H9 (cell line): ENCODE measurements at regions not wholly inside any gene's neighbourhood (a gene's known extent, or its start where the extent isn't known, plus 50 kb on each side); places are given as distances from the start of the nearest gene placed in this dataset.

Experiments
- DNase-seq: peaks from one replicate; pipeline ENCODE4 v3.0.0-alpha.2; 2017
- H2AFZ ChIP-seq: one replicate; pipeline ENCODE4 v1.6.1; 2013; ENCODE audit warnings: mild to moderate bottlenecking, low read length, control low read depth, moderate library complexity
- H2AK5ac ChIP-seq: 2 replicates; pipeline ENCODE4 v1.6.1; 2013; ENCODE audit warnings: low read length, control low read depth, mixed read lengths; ENCODE audit not compliant: insufficient read length
- H2BK120ac ChIP-seq: one replicate; pipeline ENCODE4 v1.6.1; 2013; ENCODE audit warnings: low read depth, mild to moderate bottlenecking, low read length, control low read depth, inconsistent platforms; ENCODE audit not compliant: poor library complexity, severe bottlenecking
- H2BK12ac ChIP-seq: 2 replicates; pipeline ENCODE4 v1.6.1; 2013; ENCODE audit warnings: low read length, control low read depth, mixed read lengths, low read depth; ENCODE audit not compliant: insufficient read length
- H2BK15ac ChIP-seq: 2 replicates; pipeline ENCODE4 v1.6.1; 2013; ENCODE audit warnings: low read depth, low read length, control low read depth
- H2BK20ac ChIP-seq: one replicate; pipeline ENCODE4 v1.6.1; 2013; ENCODE audit warnings: low read depth, mild to moderate bottlenecking, low read length, control low read depth, inconsistent platforms; ENCODE audit not compliant: poor library complexity, severe bottlenecking
- H2BK5ac ChIP-seq: 2 replicates; pipeline ENCODE4 v1.6.1; 2013; ENCODE audit warnings: low read length, control low read depth, mixed read lengths; ENCODE audit not compliant: insufficient read length
- H3K14ac ChIP-seq: 2 replicates; pipeline ENCODE4 v1.6.1; 2013; ENCODE audit warnings: low read length, control low read depth; ENCODE audit not compliant: insufficient read depth
- H3K18ac ChIP-seq: 2 replicates; pipeline ENCODE4 v1.6.1; 2013; ENCODE audit warnings: low read depth, mild to moderate bottlenecking, mixed read lengths, low read length, control low read depth; ENCODE audit not compliant: insufficient read length
- H3K23ac ChIP-seq: 2 replicates; pipeline ENCODE4 v1.6.1; 2013; ENCODE audit warnings: low read length, control low read depth, mixed read lengths, low read depth; ENCODE audit not compliant: insufficient read length
- H3K23me2 ChIP-seq: 2 replicates; pipeline ENCODE4 v1.6.1; 2013; ENCODE audit warnings: low read depth, mild to moderate bottlenecking, mixed read lengths, low read length, control low read depth; ENCODE audit not compliant: insufficient read length, poor library complexity, severe bottlenecking
- H3K27ac ChIP-seq: 2 replicates; pipeline ENCODE4 v1.5.1; 2013; ENCODE audit warnings: low read length, control low read depth, mixed read lengths, low read depth; ENCODE audit not compliant: insufficient read length
- H3K27me3 ChIP-seq: 2 replicates; pipeline ENCODE4 v1.6.1; 2013; ENCODE audit warnings: low read length, control low read depth, inconsistent platforms; ENCODE audit not compliant: insufficient read depth
- H3K4ac ChIP-seq: 2 replicates; pipeline ENCODE4 v1.6.1; 2013; ENCODE audit warnings: low read depth, mild to moderate bottlenecking, control low read depth, inconsistent platforms, low read length, moderate library complexity
- H3K4me1 ChIP-seq: 2 replicates; pipeline ENCODE4 v1.6.1; 2013; ENCODE audit warnings: low read length, control low read depth, inconsistent platforms; ENCODE audit not compliant: insufficient read depth
- H3K4me2 ChIP-seq: 2 replicates; pipeline ENCODE4 v1.6.1; 2013; ENCODE audit warnings: low read length, control low read depth, mixed read lengths; ENCODE audit not compliant: insufficient read length, insufficient read depth
- H3K56ac ChIP-seq: 2 replicates; pipeline ENCODE4 v1.6.1; 2013; ENCODE audit warnings: low read depth, mild to moderate bottlenecking, mixed read lengths, low read length, control low read depth; ENCODE audit not compliant: insufficient read length
- H3K79me1 ChIP-seq: 2 replicates; pipeline ENCODE4 v1.6.1; 2013; ENCODE audit warnings: low read depth, mild to moderate bottlenecking, moderate library complexity, low read length, control low read depth, inconsistent platforms; ENCODE audit not compliant: insufficient read depth, poor library complexity, severe bottlenecking
- H3K79me2 ChIP-seq: 2 replicates; pipeline ENCODE4 v1.6.1; 2013; ENCODE audit warnings: low read length, control low read depth, inconsistent platforms; ENCODE audit not compliant: insufficient read depth
- H3K9ac ChIP-seq: 2 replicates; pipeline ENCODE4 v1.6.1; 2013; ENCODE audit warnings: low read length, control low read depth, mixed read lengths; ENCODE audit not compliant: insufficient read length; ENCODE audit errors: extremely low read depth
- H3K9me3 ChIP-seq: one replicate; pipeline ENCODE4 v1.6.1; 2013; ENCODE audit warnings: low read depth, low read length, inconsistent platforms; ENCODE audit not compliant: control insufficient read depth
- H3T11ph ChIP-seq: one replicate; pipeline ENCODE4 v1.6.1; 2013; ENCODE audit warnings: mild to moderate bottlenecking, low read length, control low read depth, inconsistent platforms
- H4K20me1 ChIP-seq: one replicate; pipeline ENCODE4 v1.6.1; 2013; ENCODE audit not compliant: control insufficient read depth, insufficient read length, insufficient read depth
- H4K5ac ChIP-seq: 2 replicates; pipeline ENCODE4 v1.6.1; 2013; ENCODE audit warnings: low read depth, mild to moderate bottlenecking, mixed read lengths, low read length, control low read depth; ENCODE audit not compliant: insufficient read length
- H4K8ac ChIP-seq: replicated peaks from 2 replicates; pipeline ENCODE4 v1.6.1; 2013; ENCODE audit warnings: low read length, control low read depth, mixed read lengths, low read depth; ENCODE audit not compliant: insufficient read length
- H4K91ac ChIP-seq: 2 replicates; pipeline ENCODE4 v1.6.1; 2013; ENCODE audit warnings: low read depth, mild to moderate bottlenecking, moderate library complexity, mixed read lengths, low read length, control low read depth; ENCODE audit not compliant: insufficient read length
- H3K27ac Mint-ChIP-seq, 3 experiments: 2 replicates in 2 of 3; 3 replicates in 1 of 3; pipeline ENCODE4 v1.8.0; 2020 to 2021; ENCODE audit warnings: mixed read lengths in 3 of 3, mild to moderate bottlenecking in 1 of 3, moderate library complexity in 1 of 3
- H3K27me3 Mint-ChIP-seq: 2 replicates; pipeline ENCODE4 v1.8.0; 2021; ENCODE audit warnings: low read depth, mild to moderate bottlenecking, moderate library complexity, mixed read lengths
- H3K36me3 Mint-ChIP-seq, 3 experiments: 2 replicates in 2 of 3; 3 replicates in 1 of 3; pipeline ENCODE4 v1.8.0; 2020 to 2021; ENCODE audit warnings: low read depth in 3 of 3, mixed read lengths in 3 of 3; ENCODE audit not compliant: insufficient read depth in 1 of 3
- H3K4me1 Mint-ChIP-seq, 2 experiments: 2 replicates each; pipeline ENCODE4 v1.8.0; 2020; ENCODE audit warnings: mixed read lengths in 2 of 2
- H3K4me3 Mint-ChIP-seq, 2 experiments: 2 replicates in 1 of 2; 3 replicates in 1 of 2; pipeline ENCODE4 v1.8.0; 2020 to 2021; ENCODE audit warnings: mild to moderate bottlenecking in 2 of 2, mixed read lengths in 2 of 2, moderate library complexity in 1 of 2
- H3K9me3 Mint-ChIP-seq, 2 experiments: 2 replicates in 1 of 2; 3 replicates in 1 of 2; pipeline ENCODE4 v1.8.0; 2020; ENCODE audit warnings: mild to moderate bottlenecking in 2 of 2, mixed read lengths in 2 of 2, moderate library complexity in 1 of 2
- TF ChIP-seq, protein P1 (sequence below): fragments of 200-600 bp; sonication (generic); conservative IDR thresholded peaks from 3 replicates; pipeline ENCODE4 v1.8.0; 2021; ENCODE audit warnings: antibody characterized with exemption, mild to moderate bottlenecking

DNA sequence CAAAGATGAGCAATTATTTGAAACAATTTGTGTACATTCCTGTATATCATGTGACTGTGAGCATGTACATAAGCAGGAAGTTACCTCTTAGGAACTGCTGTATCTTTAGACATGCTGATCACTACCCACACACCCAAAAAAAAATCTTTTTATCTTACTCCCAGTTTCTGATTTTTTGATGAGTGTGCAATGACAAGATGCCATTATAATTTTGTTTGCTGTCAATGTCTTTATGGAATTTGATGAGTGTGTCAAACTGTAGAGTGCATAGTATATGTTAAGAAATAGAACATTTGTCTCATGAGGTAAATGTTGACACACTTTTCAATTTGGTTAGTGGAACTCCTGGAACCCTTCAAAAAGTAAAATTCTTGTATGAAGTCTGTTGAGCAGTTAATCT lies 84.0 kb upstream of the TMEFF2 start:
- no peak overlapping the region for H4K91ac ChIP-seq
- no peak overlapping the region for H3K4me3 Mint-ChIP-seq
- no peak overlapping the region for H3K14ac ChIP-seq
- H3K9me3 Mint-ChIP-seq = peaks cover 13 to 18% of the 10 kb centered on the region in 2 experiments; a peak in 3 of 5 replicates
- no peak overlapping the region for H2AFZ ChIP-seq
- peaks cover 6% of the 10 kb centered on the region in 2 experiments for H3K4me1 Mint-ChIP-seq
- H3K4me1 ChIP-seq = no peaks in the 10 kb centered on the region
- H3K36me3 Mint-ChIP-seq = peaks cover 5 to 18% (median 6%) of the 10 kb centered on the region in 3 experiments; a peak in 5 of 7 replicates
- H4K5ac ChIP-seq = no peak overlapping the region
- H2BK120ac ChIP-seq = no peak overlapping the region
- H2BK5ac ChIP-seq = no peak overlapping the region
- no peaks in the 10 kb centered on the region for H3K23me2 ChIP-seq
- no peaks in the 10 kb centered on the region for H3K27me3 ChIP-seq
- H2AK5ac ChIP-seq = no peak overlapping the region
- no peaks in the 10 kb centered on the region for H3K79me1 ChIP-seq
- no peaks in the 10 kb centered on the region for H3K27me3 Mint-ChIP-seq
- no peak overlapping the region for H3T11ph ChIP-seq
- no peak overlapping the region for H3K4me2 ChIP-seq
- no peak overlapping the region for H2BK12ac ChIP-seq
- DNase-seq = no peak
- no peak overlapping the region for H3K27ac ChIP-seq
- H3K27ac Mint-ChIP-seq = no peak overlapping the region
- no peak overlapping the region for H4K8ac ChIP-seq
- H3K4ac ChIP-seq = no peak overlapping the region
- no peaks in the 10 kb centered on the region for H4K20me1 ChIP-seq
- no peaks in the 10 kb centered on the region for H3K9me3 ChIP-seq
- H3K79me2 ChIP-seq = no peaks in the 10 kb centered on the region
- H2BK15ac ChIP-seq = no peak overlapping the region
- H3K18ac ChIP-seq = no peak overlapping the region
- no peak overlapping the region for H2BK20ac ChIP-seq
- no peak overlapping the region for H3K56ac ChIP-seq
- no peak overlapping the region for H3K9ac ChIP-seq
- no peak overlapping the region for H3K23ac ChIP-seq
- TF ChIP-seq, protein P1, sequence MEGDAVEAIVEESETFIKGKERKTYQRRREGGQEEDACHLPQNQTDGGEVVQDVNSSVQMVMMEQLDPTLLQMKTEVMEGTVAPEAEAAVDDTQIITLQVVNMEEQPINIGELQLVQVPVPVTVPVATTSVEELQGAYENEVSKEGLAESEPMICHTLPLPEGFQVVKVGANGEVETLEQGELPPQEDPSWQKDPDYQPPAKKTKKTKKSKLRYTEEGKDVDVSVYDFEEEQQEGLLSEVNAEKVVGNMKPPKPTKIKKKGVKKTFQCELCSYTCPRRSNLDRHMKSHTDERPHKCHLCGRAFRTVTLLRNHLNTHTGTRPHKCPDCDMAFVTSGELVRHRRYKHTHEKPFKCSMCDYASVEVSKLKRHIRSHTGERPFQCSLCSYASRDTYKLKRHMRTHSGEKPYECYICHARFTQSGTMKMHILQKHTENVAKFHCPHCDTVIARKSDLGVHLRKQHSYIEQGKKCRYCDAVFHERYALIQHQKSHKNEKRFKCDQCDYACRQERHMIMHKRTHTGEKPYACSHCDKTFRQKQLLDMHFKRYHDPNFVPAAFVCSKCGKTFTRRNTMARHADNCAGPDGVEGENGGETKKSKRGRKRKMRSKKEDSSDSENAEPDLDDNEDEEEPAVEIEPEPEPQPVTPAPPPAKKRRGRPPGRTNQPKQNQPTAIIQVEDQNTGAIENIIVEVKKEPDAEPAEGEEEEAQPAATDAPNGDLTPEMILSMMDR = no peak
